GM12875 (cell line): ENCODE measurements at regions not wholly inside any gene's neighbourhood (a gene's known extent, or its start where the extent isn't known, plus 50 kb on each side); places are given as distances from the start of the nearest gene placed in this dataset.

ENCODE experiments used
- H3K4me3 ChIP-seq: one replicate; pipeline ENCODE4 v1.5.1; 2011; ENCODE audit warnings: low read depth, low read length, control low read depth
- CTCF ChIP-seq: IDR thresholded peaks from 2 replicates; pipeline ENCODE4 v1.5.1; 2011; ENCODE audit warnings: low read depth, mild to moderate bottlenecking, control low read depth, inconsistent platforms, low read length, moderate library complexity, borderline replicate concordance; ENCODE audit not compliant: insufficient read depth

- no peak for TF ChIP-seq CTCF
- no peak overlapping the region for H3K4me3 ChIP-seq
Observed at GRCh38 chr12:40566271-40566670, 126.0 kb upstream of the CNTN1 start.

GRCh38 chr12:40569626-40570179 is 122.5 kb upstream of the CNTN1 start:
- no peak for TF ChIP-seq CTCF
- H3K4me3 ChIP-seq = no peak overlapping the region

- H3K4me3 ChIP-seq = no peak overlapping the region
- no peak for TF ChIP-seq CTCF
Observed at GRCh38 chr12:40573024-40573423, 119.2 kb upstream of the CNTN1 start.

- H3K4me3 ChIP-seq = no peak overlapping the region
- TF ChIP-seq CTCF = no peak
Observed at GRCh38 chr12:40575987-40576386, 116.3 kb upstream of the CNTN1 start.

- no peak overlapping the region for H3K4me3 ChIP-seq
- no peak for TF ChIP-seq CTCF
Observed at GRCh38 chr12:40577834-40578233, 114.4 kb upstream of the CNTN1 start.

GRCh38 chr12:40579687-40580086 is 112.6 kb upstream of the CNTN1 start:
- TF ChIP-seq CTCF = no peak

GRCh38 chr12:40580346-40580745 is 111.9 kb upstream of the CNTN1 start:
- H3K4me3 ChIP-seq = no peak overlapping the region
- TF ChIP-seq CTCF = no peak

More at GRCh38 chr12:40579687-40580086, 112.6 kb upstream of the CNTN1 start:
- no peak overlapping the region for H3K4me3 ChIP-seq
